HG02943 (cell line): ENCODE measurements at regions not wholly inside any gene's neighbourhood (a gene's known extent, or its start where the extent isn't known, plus 50 kb on each side); places are given as distances from the start of the nearest gene placed in this dataset.
"Not testable (repeated sequence)": the region's sequence is repeated elsewhere in the genome, so short reads cannot be mapped to it uniquely, and the experiment has no call there.

ENCODE experiments used
- ATAC-seq: cut with Tn5 transposase; IDR thresholded peaks from one replicate; pipeline ENCODE4 v1.9.1; 2021; ENCODE audit warnings: mild to moderate bottlenecking, low read depth, moderate library complexity; ENCODE audit not compliant: unreplicated experiment

GRCh38 chr18:12179029-12179428 lies 75.1 kb upstream of the CIDEA start:
- ATAC-seq = not testable (repeated sequence)

GRCh38 chr18:12179697-12180577 lies 74.2 kb upstream of the CIDEA start:
- ATAC-seq = peak; percentile 59

GRCh38 chr18:12198797-12199196 lies 55.4 kb upstream of the CIDEA start:
- not testable (repeated sequence) for ATAC-seq

- ATAC-seq = peak; percentile 89
These were observed 54.0 kb upstream of the CIDEA start for GRCh38 chr18:12200186-12200585.
